Inferior parietal cortex (tissue), 1 donor: ENCODE measurements at regions not wholly inside any gene's neighbourhood (a gene's known extent, or its start where the extent isn't known, plus 50 kb on each side); places are given as distances from the start of the nearest gene placed in this dataset.

Source experiments
- DNase-seq: peaks from one replicate; pipeline ENCODE4 v3.0.0-alpha.2; 2016; ENCODE audit errors: extremely low spot score

DNA sequence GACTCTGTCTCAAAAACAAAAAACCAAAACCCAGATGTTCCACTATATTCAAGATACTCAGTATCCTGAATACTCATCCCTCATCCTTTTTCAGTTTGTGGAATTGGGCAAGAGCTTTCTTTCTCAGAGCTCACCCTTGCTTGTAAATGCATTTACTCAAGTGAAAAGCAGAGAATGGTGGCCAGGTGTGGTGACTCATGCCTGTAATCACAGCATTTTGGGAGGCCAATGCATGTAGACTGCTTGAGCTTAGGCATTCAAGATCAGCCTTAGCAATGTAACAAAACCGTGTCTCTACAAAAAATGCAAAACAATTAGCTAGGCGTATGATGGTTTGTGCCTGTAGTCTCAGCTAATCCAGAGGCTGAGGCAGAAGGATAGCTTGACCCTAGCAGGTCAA, 553.2 kb upstream of the AMELY start:
- no peak for DNase-seq

DNA sequence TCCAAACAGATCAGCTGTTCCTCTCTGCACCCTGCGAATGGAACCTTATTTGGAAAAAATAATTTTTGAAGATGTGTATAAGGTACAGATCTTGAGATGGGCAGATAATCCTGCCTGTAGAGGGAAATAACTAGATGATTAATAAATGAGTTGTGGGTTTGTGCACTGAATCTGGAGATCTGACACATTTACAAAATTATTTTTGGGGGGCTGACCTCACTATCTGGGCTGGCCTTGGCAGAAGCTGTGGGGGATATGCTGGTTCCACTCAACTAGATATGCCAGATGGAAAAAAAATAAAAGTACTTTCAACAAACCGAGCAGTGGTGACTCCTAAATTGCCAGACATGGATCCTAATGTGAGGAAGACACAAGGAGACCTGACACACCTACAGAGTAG, 552.2 kb upstream of the AMELY start:
- no peak for DNase-seq

GRCh38 chrY:7463196-7463595, 551.6 kb upstream of the AMELY start:
- DNase-seq: no peak

DNA sequence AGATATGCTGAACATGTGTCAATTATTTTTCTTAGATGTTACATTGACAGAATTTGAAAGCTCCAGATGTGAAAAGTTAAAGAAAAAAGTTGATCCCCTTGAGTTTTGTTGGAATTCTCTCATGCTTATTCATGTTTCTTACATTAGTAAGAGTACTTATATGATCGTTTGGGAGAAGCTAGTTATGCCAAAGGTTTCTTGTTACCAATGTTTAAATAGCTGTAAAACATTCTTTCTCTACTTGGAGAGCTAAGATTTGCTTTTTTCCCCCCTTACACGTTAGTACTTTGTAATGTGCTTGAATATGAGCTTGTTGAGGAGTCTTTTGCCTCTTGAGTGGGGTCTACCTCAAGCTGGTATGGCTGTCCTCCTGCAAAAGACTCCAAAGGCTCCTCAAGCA, 551.1 kb upstream of the AMELY start:
- no peak for DNase-seq

DNA sequence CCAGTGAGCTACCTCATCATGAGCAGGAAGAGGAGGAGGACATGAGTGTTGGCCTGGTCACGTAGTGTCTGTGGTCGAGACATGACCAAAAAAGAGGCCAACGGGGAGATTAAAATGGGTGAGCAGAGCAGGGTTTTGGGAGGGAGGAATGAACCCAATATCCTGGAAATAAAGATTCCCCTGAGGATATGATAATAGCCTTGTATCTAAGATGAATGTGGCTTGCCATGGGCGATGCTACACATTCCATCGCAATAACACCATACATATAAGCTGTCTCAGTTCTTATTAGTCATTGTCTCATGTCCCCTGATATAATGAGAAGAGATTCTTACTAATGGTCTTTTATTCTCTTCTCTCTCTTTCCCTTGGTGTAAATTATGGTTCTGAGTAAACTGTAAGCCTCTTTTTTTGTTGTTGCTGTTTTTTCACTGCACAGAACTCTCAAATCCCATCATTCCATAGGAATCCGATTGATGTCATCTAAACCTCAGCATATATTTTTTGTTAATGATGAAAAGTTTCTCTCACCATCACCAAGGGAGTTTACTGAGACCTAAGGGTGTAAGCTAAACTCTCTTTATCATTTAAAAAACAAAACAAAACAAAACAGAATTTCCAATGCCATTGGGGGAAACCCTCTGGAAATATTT, 550.4 kb upstream of the AMELY start:
- no peak for DNase-seq

DNA sequence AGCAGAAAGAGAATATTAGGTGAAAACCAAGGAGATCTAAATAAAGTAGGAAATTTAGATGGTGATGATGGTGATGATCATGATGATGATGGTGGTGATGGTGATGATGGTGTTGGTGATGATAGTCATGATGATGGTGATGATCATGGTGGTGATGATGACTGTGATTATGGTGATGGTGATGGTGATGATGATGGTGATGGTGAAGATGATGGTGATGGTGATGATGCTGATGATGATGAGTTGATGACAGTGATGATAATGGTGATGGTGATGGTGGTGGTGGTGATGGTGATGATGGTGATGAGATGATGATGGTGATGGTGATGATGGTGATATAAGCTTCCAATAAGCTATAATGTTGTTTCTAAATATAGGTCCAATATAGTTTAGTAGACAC, 548.2 kb upstream of the AMELY start:
- no peak for DNase-seq

DNA sequence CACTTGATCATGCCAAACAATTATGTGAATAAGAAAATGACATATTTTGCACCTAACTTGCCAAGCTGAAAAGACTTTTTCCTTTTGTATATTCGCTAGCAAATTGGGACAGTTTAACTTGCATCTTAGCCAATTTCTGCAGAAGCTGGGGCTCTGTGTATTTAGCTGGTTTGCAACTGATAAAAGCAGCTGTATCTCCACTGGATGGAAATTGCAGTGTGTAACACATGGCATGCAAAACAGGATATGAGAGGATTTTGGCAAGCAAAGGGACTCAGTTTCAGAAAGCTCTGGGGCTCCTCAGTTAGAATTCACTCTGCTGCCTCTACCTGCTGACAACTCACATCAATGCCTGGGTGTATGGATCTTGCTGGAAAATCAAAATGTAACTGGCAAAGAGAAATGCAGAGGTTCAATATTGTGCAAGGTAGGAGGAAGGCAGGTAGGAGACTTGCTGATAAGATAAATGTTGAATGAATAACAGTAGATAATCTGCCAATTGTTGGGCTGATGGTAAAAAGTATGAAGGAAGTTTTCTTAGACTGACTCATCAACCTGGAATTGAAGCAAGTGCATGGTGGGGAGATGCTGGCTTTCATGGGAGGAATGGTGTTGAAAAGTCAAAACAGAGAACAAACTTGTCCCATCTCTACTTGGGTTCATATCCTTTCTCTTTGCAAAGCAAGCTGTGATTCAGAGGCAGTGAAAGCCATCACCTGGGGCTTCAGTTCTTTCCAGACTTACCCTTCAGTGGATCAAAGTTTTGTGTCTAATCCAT, 546.9 kb upstream of the AMELY start:
- DNase-seq: peak; percentile 25

- DNase-seq: no peak
Observed at GRCh38 chrY:7457286-7458015, 545.9 kb upstream of the AMELY start.

- DNase-seq: no peak
Observed at GRCh38 chrY:7455626-7456025, 544.1 kb upstream of the AMELY start.

- no peak for DNase-seq
Observed at GRCh38 chrY:7453336-7453735, 541.8 kb upstream of the AMELY start.

DNA sequence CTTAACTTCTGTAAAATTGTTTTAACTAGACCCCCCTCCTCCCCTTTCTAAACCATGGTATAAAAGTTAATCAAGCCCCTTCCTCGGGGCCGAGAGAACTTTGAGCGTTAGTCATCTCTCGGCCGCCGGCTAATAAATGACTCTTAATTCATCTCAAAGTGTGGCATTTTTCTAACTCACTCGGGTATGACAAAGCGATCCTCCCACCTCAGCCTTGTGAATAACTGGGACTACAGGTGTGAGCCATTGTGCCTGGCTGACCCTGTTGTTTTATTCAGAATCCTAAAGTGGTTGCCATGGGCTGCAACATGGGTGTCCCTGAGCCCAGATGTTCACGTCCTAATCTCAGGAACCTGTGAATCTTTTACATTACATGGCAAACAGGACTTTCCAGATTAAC, 540.7 kb upstream of the AMELY start:
- no peak for DNase-seq

- DNase-seq: no peak
Observed at GRCh38 chrY:7449860-7450259, 538.3 kb upstream of the AMELY start.

DNA sequence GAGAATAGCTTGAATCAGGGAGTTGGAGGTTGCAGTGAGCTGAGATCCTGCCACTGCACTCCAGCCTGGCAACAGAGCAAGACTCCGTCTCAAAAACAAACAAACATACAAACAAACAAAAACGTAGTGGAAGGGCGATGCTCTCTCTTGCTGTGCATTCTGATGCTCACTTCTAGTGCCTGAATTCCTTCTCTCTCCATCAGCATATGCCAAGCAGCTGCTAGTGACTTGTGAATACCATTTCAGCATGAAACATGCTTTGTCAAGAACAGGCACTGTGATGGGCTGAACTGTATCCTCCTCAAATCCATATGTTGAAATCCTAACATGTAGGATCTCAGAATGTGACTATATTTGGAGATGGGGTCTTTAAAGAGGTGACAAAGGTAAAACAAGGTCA, 537.1 kb upstream of the AMELY start:
- DNase-seq: no peak

DNA sequence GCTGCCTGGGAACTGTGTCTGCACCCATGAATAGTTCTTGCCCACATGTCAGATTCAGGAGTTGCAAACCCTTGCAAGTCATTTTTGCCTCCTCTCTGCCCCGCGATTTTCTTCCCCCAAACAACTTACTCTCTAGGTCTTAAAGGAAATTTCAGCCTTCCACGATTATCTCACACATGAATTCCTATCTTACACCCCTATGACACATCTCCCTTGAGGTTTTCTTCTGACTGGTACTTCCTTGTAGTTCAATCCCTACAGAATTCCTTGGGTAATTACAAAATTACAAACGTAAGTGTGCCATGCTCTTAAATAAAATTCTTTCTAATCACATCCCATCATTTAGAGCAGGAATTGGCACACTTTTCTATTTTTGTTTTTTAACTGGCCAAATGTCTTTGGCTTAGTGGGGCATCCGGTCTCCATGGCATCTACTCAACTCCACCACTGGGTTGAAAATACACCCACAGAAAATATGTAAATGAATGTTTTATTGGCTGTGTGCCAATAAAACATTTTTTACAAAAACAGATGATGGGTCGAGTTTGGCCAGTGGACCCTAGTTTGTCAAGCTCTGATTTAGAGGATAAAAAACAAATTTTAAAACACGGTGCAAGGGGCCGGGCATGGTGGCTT, 536.4 kb upstream of the AMELY start:
- DNase-seq: no peak

DNA sequence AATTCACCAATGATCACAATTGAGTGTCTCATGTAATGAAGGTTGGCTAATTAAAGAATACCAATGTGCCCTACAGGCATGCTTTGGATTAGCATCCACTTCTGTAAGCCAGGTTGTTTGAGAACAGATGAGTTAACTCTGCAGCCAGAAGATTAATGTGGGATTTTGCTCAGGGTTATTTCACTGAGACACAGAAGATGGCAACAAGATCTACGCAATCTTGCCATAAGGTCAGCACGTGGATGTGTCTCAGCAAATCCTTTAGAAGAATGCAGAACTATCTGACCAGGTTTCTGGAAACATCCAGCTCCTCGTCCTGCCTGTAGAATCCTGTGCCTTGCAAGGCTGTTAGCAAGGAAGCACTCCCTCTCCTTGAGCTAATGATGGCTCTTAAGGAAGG, 532.6 kb upstream of the AMELY start:
- no peak for DNase-seq

DNA sequence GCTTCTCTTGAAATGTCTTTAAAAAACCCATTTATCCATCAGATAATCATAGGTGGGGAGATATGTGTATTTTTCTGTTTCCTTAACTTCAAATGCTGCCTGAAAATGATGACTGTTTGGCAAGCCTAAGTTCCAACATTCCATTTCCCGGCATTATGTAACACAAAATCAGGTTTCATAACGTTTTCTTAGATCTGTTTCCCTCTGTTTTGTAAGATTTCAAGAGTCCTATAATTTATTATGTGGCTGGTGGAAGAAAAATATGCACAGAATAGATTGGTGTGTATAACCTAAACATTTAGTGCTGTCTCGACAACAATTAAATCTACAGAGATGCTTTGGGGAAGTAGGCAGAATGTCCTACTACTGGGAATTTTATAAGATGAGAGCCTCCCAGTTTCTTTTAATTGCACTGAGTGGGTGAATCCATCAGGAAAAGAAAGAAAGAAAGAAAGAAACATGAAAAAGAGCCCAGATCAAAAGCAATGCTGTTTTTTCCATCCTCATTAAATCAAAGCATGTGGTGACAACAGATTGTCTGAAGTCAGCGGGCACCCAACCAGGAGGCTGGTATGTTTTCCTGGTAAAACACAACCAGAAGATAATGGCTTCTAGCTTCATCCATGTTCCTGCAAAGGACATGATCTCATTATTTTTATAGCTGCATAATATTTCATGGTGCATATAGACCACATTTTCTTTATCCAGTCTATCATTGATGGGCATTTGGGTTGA, 529.4 kb upstream of the AMELY start:
- DNase-seq: peak; percentile 5

GRCh38 chrY:7437086-7437485, 525.5 kb upstream of the AMELY start:
- DNase-seq: no peak

GRCh38 chrY:7433817-7434809, 522.6 kb upstream of the AMELY start:
- no peak for DNase-seq

GRCh38 chrY:7419165-7419564, 507.6 kb upstream of the AMELY start:
- DNase-seq: no peak

GRCh38 chrY:7417946-7418345, 506.4 kb upstream of the AMELY start:
- DNase-seq: no peak

GRCh38 chrY:7416406-7416805, 504.9 kb upstream of the AMELY start:
- DNase-seq: no peak
